ENCODE measurements at regions not wholly inside any gene's neighbourhood (a gene's known extent, or its start where the extent isn't known, plus 50 kb on each side); places are given as distances from the start of the nearest gene placed in this dataset.
"Not testable (repeated sequence)": the region's sequence is repeated elsewhere in the genome, so short reads cannot be mapped to it uniquely, and the experiment has no call there.

DNA sequence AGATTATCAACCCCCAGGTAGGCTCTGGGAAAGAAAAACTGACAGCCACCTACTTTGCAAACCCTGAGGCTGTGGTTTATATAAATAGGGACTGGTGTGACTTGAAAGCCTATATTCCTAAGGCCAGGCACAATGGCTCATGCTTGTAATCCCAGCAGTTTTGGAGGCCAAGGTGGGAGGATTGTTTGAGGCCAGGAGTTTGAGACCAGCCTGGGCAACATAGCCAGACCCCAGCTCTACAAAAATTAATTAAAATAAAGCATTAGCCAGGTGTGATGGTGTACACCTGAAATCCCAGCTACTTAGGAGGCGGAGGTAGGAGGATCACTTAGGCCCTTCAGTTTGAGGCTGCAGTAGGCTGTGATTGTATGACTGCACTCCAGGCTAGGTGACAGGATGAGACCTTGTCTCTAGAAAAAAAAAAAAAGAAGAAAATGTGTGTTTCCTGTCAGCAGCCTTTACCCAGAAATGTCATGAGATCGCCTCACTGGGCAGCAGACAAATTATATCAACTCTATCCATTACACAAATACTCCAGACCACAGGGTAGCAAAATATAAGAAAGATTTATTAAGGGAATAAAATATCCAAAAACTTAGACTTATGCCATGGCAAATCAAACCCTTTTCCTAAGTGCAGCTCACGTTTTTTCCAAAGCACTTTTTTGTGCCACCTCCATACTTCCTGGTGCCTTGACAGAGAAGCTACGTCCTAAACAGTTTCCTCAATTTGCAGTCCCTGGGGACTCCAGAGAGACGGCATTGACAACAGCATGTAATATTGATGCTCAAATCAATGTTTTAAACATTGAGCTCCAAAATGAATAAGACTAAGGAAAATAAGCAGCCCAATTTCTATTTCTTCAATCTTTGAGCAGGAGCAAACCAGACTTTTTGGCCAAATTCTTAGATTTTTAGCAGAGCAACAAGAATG lies 190.8 kb upstream of the NDUFV2 start:
- ATAC-seq (ENCODE audit: poor library complexity) (no peak), DNase-seq (no peak)
- intact Hi-C loops (cut with DNase I) = no loop called here

DNA sequence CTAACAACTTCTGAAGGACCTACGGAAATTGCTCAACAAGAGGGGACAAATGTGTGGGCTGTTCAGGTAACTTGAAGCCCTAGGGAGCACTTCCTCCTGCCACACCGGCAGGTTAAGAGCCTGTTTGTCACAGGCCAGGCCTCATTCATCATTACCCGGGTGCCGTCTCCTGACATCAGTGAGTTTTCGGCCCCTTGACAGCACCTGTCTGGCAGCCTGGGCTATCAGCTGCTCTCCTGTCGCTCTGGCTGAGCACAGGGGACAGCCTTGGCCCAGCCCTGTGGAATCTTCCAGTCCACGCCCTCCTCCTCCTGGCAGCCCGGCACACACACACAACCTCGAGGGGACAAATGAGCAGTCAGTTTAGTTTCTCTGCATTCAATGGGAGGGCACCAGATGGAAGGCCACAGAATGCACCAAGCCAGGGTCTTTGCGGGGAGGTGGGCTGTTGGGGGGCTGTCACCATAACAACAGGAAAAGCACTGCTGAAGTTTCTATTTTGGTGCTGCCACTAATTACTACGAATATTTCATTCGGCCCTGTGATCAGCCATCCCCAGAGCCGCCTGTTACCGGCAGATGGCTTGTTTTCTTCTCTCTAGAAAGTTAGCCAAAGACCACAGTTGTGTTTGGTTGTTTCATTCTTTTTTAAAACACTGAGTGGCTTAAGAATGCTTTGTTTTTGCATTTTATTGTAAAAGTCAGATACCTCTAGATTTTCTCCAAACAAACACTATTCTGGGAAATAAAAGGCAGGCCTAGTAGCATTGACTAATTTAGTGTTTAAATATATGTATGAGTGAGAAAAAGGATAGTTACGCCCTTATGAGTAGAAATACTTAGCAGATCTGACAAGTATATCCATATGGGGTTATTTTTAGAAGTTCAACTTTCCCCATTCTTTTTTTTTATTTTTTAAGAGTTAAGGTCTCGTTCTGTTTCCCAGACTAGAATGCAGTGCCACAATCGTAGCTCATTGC lies 189.9 kb upstream of the NDUFV2 start:
- ATAC-seq (ENCODE audit: poor library complexity) = no peak
- intact Hi-C loops (cut with DNase I) = no loop called here

DNA sequence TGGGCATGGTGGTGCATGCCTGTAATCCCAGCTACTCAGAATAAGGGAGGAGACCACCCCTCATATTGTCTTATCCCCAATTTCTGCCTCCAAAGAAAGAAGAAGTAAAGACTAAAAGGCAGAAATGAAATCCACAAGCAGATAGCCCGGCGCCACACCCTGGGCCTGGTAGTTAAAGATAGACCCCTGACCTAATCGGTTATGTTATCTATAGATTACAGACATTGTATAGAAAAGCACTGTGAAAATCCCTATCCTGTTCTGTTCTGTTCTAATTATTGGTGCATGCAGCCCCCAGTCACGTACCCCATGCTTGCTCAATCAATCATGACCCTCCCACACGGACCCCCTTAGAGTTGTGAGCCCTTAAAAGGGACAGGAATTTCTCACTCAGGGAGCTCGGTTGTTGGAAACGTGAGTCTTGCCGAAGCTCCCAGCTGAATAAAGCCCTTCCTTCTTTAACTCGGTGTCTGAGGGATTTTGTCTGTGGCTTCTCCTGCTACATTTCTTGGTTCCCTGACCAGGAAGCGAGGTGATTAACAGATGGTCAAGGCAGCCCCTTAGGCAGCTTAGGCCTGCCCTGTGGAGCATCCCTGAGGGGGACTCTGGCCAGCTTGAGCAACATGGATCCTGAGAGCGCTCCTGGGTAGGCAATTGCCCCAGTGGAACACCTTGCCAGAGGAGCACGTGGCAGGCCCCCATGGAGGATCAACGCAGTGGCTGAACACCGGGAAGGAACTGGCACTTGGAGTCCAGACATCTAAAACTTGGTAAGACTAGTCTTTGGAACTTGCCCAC lies 188.7 kb upstream of the NDUFV2 start:
- DNase-seq; ATAC-seq (ENCODE audit: poor library complexity); intact Hi-C loops (cut with DNase I): not testable (repeated sequence)

More for the DNA sequence above, 189.9 kb upstream of the NDUFV2 start:
- DNase-seq = no peak

DNA sequence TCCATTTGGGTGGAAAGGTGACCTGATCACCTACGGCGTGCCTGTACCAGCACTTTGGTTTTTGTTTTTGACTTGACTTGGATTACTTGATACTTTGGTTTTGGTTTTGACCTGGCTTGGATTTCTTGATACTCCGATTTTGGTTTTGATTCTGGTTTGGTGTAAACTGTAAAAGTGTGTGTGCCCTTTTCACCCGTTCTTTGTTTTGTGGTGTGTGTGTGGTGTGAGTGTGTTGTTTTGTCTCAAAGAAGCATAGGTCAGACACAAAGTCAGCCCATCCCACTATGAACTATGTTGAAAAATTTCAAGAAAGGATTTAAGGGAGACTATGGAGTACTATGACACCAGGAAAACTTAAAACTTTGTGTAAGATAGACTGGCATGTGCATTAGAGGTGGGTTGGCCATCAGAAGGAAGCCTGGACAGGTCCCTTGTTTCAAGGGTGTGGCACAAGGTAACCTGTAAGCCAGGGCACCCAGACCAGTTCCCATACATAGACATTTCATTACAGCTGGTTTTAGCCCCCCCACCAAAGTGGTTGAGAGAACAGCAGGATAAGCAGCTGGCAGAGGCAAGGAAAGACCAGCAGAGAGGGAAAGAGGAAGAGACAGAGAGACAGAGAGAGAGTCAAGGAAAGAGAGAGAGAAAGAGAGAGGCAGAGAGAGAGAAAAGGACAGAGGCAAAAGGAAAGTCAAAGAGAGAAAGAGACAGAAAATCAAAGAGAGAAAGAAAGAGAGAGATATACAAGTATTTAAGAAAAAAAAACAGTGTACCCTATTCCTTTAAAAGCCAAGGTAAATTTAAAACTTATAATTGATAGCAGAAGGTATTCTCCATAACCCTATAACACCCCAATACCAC lies 187.9 kb upstream of the NDUFV2 start:
- ATAC-seq (ENCODE audit: poor library complexity); intact Hi-C loops (cut with DNase I); DNase-seq: not testable (repeated sequence)

DNA sequence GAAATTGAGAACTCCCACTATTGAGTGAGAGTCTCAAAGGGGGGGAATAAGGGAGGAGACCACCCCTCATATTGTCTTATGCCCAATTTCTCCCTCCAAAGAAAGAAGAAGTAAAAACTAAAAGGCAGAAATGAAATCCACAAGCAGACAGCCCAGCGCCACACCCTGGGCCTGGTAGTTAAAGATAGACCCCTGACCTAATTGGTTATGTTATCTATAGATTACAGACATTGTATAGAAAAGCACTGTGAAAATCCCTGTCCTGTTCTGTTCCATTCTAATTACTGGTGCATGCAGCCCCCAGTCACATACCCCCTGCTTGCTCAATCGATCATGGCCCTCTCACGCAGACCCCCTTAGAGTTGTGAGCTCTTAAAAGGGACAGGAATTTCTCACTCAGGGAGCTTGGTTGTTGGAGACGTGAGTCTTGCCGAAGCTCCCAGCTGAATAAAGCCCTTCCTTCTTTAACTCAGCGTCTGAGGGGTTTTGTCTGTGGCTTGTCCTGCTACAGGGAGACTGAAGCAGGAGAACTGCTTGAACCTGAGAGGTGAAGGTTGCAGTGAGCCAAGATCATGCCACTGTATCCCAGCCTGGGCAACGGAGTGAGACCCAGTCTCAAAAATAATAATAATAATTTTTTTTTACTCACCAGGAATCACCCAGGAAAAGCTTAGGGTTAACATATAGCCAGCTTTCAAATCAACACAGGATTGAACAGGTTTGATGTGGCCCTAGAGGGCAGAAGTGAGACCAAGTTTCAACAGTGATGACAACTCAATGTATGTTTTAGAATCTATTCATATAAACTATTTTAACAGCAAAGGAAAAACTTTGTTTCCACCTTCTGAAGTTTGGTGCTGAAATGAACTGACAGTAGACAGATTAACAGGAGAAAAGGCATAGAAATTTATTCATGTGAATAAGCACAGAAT lies 181.4 kb upstream of the NDUFV2 start:
- DNase-seq; intact Hi-C loops (cut with DNase I); ATAC-seq (ENCODE audit: poor library complexity): not testable (repeated sequence)

DNA sequence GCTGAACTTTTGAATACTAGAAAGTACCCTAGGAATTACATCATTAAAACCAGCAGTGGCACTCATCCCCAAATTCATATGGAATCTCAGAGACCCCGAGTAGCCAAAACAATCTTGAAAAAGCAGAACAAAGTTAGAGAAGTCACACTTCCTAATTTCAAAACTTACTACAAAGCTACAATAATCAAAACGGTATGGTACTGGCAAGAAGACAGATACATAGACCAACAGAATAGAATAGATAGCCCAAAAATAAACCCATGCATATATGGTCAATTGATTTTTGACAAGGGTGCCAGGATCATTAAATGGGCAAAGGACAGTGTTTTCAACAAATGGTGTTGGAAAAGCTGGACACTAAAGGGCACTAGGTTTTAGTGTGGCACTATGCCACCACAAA lies 176.0 kb upstream of the NDUFV2 start:
- intact Hi-C loops (cut with DNase I) = no loop called here
- ATAC-seq (ENCODE audit: poor library complexity) (no peak), DNase-seq (no peak)

DNA sequence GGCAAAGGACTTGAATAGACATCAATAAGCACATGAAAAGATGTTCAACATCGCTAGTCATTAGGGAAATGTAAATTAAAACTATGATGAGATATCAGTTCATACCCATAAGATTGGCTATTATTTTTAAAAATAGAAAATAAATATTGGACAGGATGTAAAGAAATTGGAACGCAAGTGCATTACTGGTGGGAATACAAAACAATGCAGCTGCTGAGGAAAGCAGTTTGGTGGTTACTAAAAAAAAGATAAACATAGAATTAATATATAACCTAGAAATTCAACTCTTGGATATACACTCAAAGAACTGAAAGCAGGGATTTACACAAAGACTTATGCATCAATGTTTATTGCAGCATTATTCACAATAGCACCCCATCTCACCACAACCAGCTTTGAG lies 174.5 kb upstream of the NDUFV2 start:
- intact Hi-C loops (cut with DNase I) = no loop called here
- ATAC-seq (ENCODE audit: poor library complexity) (no peak), DNase-seq (no peak)

DNA sequence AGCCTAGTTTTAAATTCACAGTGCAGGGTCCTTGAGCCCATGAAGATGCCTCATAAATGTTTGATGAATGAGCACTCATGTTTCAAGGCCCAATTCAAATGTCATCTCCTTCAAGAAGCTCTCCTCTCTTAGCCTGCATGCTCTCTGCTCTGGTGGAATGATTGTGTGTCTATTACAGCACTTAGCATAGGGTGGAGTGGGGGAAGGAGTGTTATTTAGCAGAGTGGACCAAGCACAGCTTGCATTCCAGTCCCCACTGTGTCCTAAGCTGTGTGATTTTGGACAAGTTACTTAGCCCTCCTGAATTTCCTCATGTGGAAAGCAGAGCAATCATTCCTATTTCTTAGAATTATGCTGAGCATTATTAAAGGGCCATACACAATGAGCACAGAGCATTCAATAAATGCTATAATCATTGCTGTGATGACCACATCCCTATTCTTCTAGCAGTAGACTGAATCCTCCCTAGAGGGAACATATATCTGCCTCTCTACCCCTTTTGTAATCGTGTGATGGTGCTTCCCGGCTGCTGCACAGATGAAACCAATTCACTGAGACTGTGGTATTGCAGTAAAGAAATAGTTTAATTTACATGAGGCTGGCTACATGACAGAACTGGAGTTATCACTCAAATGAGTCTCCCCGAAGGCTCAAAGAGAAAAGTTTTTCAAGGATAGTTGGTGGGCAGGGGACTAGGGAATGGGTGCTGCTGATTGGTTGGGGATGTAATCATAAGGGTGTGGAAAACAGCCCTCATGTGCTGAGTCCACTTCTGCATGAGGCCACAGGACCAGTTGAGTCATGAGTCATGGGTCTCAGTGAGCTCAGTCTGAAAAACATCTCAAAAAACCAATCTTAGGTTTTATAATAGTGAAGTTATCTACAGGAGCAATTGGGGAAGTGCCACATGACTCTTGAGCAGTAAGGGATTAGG lies 173.4 kb upstream of the NDUFV2 start:
- no peak for ATAC-seq (ENCODE audit: poor library complexity)
- DNase-seq = no peak
- intact Hi-C loops (cut with DNase I) = no loop called here

DNA sequence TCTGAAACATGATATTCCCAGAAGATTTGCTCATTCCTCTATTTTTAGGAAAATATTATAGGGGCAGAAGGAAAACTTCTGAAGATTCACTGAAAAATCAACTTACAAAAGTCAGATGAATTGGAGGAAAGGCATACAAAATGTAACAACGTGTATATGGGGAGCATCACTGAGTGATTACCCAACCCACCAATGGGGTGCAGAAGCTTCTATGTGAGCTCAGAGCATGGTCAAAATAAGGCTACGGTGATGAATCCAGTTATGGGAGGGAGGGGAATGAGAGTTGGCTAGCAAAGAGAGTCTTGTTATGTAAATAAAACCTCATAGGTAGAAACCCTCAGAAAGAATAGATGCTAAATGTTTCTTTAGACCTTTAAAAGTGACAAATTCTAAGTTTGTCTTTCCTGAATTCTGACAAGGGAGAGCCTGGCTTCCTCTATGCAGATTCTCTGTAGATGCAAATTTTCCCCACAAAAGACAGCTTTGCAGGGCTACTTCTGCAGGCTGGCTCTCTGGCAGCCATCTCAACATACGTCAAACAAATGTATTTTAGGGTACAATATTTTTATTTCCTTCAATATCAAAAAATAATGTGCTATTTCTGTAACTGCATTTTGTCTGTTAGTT lies 171.4 kb upstream of the NDUFV2 start:
- intact Hi-C loops (cut with DNase I) = no loop called here
- DNase-seq (no peak), ATAC-seq (ENCODE audit: poor library complexity) (no peak)

DNA sequence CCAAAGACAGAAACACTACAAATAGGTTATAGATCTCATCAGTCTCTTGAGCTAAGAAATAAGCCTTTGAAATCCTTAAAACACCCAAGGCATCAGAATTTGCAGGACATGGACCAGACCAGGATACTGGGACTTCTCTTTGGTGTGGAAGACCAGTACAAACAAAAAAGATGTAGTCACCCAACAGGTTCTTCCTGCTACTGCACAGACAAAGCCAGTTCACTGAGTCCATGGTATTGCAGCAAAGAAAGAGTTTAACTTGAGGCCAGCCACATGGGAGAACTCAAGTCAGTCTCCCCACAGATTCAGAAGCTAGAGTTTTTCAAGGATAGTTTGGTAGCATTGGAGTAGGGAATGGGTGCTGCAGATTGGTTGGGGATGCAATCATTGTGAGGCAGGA lies 169.6 kb upstream of the NDUFV2 start:
- DNase-seq = no peak
- no peak for ATAC-seq (ENCODE audit: poor library complexity)
- intact Hi-C loops (cut with DNase I) = no loop called here

DNA sequence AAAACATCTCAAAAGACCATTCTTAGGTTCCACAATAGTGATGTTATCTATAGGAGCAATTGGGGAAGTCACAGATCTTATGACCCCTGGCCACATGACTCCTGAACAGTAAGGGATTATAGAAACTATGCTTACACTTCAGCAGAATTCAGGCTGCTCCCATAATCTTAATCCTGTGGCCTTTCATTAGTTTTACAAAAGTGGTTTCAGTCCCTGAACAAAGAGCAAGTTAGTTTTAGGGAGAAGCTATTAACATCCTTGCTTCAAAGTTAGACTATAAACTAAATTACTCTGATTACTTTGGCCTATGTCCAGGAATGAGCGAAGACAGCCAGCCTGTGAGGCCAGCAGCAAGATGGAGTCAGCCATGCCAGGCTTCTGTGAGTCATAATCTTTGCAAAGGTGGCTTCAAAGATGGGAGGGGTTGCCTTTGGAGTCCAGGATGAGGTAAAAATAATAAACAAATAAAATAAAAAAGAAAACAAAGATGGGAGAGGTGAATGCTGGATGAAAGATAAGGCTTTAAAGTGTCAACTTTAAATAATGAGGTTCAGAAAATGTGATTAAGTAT lies 168.7 kb upstream of the NDUFV2 start:
- intact Hi-C loops (cut with DNase I) = no loop called here

DNA sequence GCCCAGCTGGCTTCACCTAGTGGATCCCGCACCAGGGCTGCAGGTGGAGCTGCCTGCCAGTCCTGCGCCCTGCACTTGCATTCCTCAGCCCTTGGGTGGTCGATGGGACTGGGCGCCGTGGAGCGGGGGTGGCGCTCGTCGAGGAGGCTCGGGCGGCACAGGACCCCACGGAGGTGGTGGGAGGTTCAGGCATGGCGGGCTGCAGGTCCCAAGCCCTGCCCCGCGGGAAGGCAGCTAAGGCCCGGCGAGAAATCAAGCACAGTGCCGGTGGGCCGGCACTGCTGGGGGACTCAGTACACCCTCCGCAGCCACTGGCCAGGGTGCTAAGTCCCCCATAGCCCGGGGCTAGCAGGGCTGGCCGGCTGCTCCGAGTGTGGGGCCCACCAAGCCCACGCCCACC lies 167.2 kb upstream of the NDUFV2 start:
- not testable (repeated sequence) for ATAC-seq (ENCODE audit: poor library complexity)

More for the DNA sequence above, 168.7 kb upstream of the NDUFV2 start:
- no peak for DNase-seq
- ATAC-seq (ENCODE audit: poor library complexity) = no peak

DNA sequence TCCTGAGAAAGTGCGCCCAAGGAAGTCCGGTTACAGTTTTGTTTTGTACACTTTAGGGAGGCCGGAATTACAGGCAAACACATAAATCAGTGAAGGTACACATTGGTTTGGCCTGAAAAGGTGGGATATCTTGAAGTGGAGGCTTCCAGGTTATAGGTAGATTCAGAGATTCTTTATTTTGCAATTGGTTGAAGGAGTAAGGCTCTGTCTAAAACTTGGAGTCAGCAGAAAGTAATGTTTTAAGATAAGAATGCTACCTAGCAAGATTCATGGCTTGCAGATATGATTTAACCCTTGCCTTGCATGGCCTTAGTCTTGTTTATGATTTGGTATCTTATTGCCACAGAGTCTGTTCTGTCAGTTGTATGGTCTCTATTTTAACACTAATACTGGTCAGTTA lies 165.9 kb upstream of the NDUFV2 start:
- no peak for DNase-seq
- no peak for ATAC-seq (ENCODE audit: poor library complexity)
- intact Hi-C loops (cut with DNase I) = no loop called here

More for the DNA sequence above, 167.2 kb upstream of the NDUFV2 start:
- intact Hi-C loops (cut with DNase I); DNase-seq: not testable (repeated sequence)

DNA sequence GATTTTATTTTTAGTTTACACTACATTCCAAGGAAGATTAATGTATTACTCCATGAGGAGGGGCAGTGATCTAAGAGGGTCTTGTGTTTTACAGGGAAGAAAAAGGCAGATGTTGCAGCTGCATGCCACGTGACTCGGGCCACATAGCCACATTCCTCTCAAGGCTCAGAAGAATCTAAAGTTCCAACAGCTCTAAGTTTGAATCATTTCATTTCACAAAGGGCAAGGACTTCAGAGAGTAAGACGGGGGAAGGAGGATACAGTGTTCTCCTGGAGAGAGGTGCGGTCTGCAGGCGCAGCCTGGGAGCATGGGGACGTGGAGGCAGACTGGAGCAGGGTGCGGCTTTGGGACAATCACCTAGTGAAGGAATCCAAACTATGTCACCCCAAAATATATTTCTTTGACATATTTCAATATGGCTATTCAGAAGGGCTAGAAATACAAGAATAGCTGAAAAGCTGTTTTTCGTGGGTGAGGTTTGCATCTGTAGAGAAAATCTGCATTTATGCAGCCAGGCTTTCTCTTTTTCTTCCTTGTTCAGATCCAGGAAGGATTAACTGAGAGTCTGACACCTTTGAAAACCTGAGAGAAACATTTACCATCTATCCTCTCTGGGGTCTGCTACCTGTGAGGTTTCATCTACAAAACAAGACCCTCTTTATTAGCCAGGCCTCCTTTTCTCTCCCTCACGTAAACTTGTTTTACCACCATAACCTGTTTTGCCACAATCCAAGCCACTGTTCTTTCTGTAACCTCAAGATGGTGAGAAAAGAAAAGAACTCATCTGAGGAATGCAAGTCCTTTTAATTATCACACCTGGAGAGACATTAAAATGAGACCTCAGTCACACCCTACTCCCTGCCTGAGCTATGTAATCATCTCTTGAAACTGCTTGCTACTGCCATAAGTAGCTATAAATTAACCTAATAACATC lies 165.1 kb upstream of the NDUFV2 start:
- DNase-seq (no peak), ATAC-seq (ENCODE audit: poor library complexity) (no peak)
- intact Hi-C loops (cut with DNase I) = no loop called here
